K562 (cell line): ENCODE measurements at regions not wholly inside any gene's neighbourhood (a gene's known extent, or its start where the extent isn't known, plus 50 kb on each side); places are given as distances from the start of the nearest gene placed in this dataset.

Experiments used
- ATAC-seq: fragments of 200-7000 bp; cut with Tn5 transposase; 3 replicates; pipeline ENCODE4 v1.9.1; 2020; ENCODE audit warnings: moderate library complexity
- BruUV-seq: library from RNA; stranded (reverse); fragments of 400-500 nt; replicated peaks from 2 replicates; lab custom pipeline; 2021; lab: Mats Ljungman, UMichigan
- CTCF ChIA-PET: fragments of 300-600 bp; formaldehyde crosslinking; extraction: SDS; loops from one replicate; lab custom pipeline; 2021; ENCODE audit warnings: low intra/inter-chr PET ratio; lab: Yijun Ruan, JAX
- POLR2A ChIA-PET: fragments of 300-600, 350-650 bp; sonication (Branson Sonifier 250); formaldehyde crosslinking; extraction: SDS; loops from one replicate; lab custom pipeline; 2021; ENCODE audit warnings: antibody characterized with exemption, inconsistent platforms; lab: Yijun Ruan, JAX
- DNase-seq, 4 experiments: peaks; one replicate each; pipeline versions ENCODE4 v3.0.0 to v3.0.0-alpha.2; 2011 to 2018; ENCODE audit warnings: low spot score in 3 of 4, mixed read lengths in 3 of 4; ENCODE audit errors: extremely low read depth in 1 of 4
- FAIRE-seq: peaks from 2 replicates; lab custom pipeline; 2011; peaks lifted over from hg19 to GRCh38; lab: Jason Lieb, UNC
- H2AFZ ChIP-seq: 2 replicates; pipeline ENCODE4 v1.6.0; 2011; ENCODE audit warnings: low read depth, low read length, control low read depth, inconsistent platforms
- H3K27ac ChIP-seq: fragments of 200-600 bp; 3 replicates; pipeline ENCODE4 v1.8.0; 2011; ENCODE audit warnings: low read depth, mild to moderate bottlenecking, control low read depth, inconsistent platforms, low read length, moderate library complexity, mixed read lengths; ENCODE audit errors: extremely low read depth
- H3K27me3 ChIP-seq, 2 experiments: fragments of 300-600 bp in 1 of 2; 2 replicates in 1 of 2; 3 replicates in 1 of 2; pipeline versions ENCODE4 v1.6.0 to v1.8.0; 2011; ENCODE audit warnings: inconsistent platforms in 2 of 2, low read length in 2 of 2, mild to moderate bottlenecking in 1 of 2, mixed read lengths in 1 of 2, moderate library complexity in 1 of 2; ENCODE audit not compliant: control insufficient read depth in 2 of 2, insufficient read depth in 2 of 2
- H3K36me3 ChIP-seq: fragments of 300-600 bp; 3 replicates; pipeline ENCODE4 v1.8.0; 2011; ENCODE audit warnings: mild to moderate bottlenecking, low read length, inconsistent platforms; ENCODE audit not compliant: control insufficient read depth, insufficient read depth
- H3K4me1 ChIP-seq, 2 experiments: fragments of 200-600 bp in 1 of 2; replicated peaks in 1 of 2; 2 replicates in 1 of 2; 3 replicates in 1 of 2; pipeline versions ENCODE4 v1.5.1 to v1.8.0; 2011; ENCODE audit warnings: inconsistent platforms in 2 of 2, low read length in 2 of 2, mild to moderate bottlenecking in 1 of 2, mixed read lengths in 1 of 2, moderate library complexity in 1 of 2; ENCODE audit not compliant: control insufficient read depth in 2 of 2, insufficient read depth in 2 of 2
- H3K4me2 ChIP-seq: 2 replicates; pipeline ENCODE4 v1.6.1; 2011; ENCODE audit warnings: low read length, control low read depth, inconsistent platforms, mixed read lengths; ENCODE audit not compliant: insufficient read depth
- H3K4me3 ChIP-seq: fragments of 200-600 bp; sonication (generic), shearing (Covaris generic); 2 replicates; pipeline ENCODE4 v1.5.1; 2016; ENCODE audit warnings: control low read depth, inconsistent platforms
- H3K79me2 ChIP-seq: fragments of 200-600 bp; 3 replicates; pipeline ENCODE4 v1.8.0; 2011; ENCODE audit warnings: low read length, inconsistent platforms; ENCODE audit not compliant: control insufficient read depth, insufficient read depth
- H3K9ac ChIP-seq, 2 experiments: 2 replicates each; pipeline versions ENCODE4 v1.6.0 to v1.6.1; 2011; ENCODE audit warnings: low read depth in 2 of 2, low read length in 2 of 2, control low read depth in 1 of 2, inconsistent platforms in 1 of 2, mild to moderate bottlenecking in 1 of 2, mixed read lengths in 1 of 2; ENCODE audit not compliant: insufficient read depth in 1 of 2
- H3K9me1 ChIP-seq: one replicate; pipeline ENCODE4 v1.6.0; 2011; ENCODE audit warnings: inconsistent platforms, mild to moderate bottlenecking, low read length, moderate library complexity; ENCODE audit not compliant: control insufficient read depth, insufficient read depth
- H3K9me3 ChIP-seq: replicated peaks from 2 replicates; pipeline ENCODE4 v1.5.1; 2011; ENCODE audit warnings: low read depth, low read length, inconsistent platforms; ENCODE audit not compliant: control insufficient read depth, insufficient read depth
- H4K20me1 ChIP-seq: replicated peaks from 2 replicates; pipeline ENCODE4 v1.6.1; 2011; ENCODE audit warnings: low read length, inconsistent platforms, mixed read lengths; ENCODE audit not compliant: control insufficient read depth, insufficient read depth
- SMAD1 ChIP-seq: fragments of 150-350 bp; IDR thresholded peaks from 2 replicates; pipeline ENCODE4 v1.6.1; 2014; ENCODE audit warnings: low read length, low read depth; ENCODE audit not compliant: partially characterized antibody
- SPI1 ChIP-seq: IDR thresholded peaks from 2 replicates; pipeline ENCODE4 v1.6.1; 2011; ENCODE audit warnings: low read depth, low read length, control low read depth, borderline replicate concordance
- TSHZ1 ChIP-seq: fragments of 250-450 bp; sonication (Bioruptor Pico); IDR thresholded peaks from 2 replicates; pipeline ENCODE4 v1.4.0; 2020; ENCODE audit warnings: mild to moderate bottlenecking, moderate library complexity
- ZNF41 ChIP-seq: fragments of 250-450 bp; sonication (Bioruptor Pico); conservative IDR thresholded peaks from 2 replicates; pipeline ENCODE4 v1.4.0; 2020; ENCODE audit warnings: mild to moderate bottlenecking
- ZNF707 ChIP-seq: fragments of 250-450 bp; sonication (Bioruptor Pico); conservative IDR thresholded peaks from 2 replicates; pipeline ENCODE4 v1.8.0; 2022; ENCODE audit warnings: inconsistent platforms, mild to moderate bottlenecking, moderate library complexity
- WGBS: fragments of 100-300 bp; shearing (Covaris generic); methylation state at CpG from one replicate; pipeline ENCODE4 v1.1.6; 2016; ENCODE audit warnings: low coverage, mixed read lengths; ENCODE audit not compliant: insufficient coverage; ENCODE audit errors: missing lambda C conversion rate; 5-methylcytosine and 5-hydroxymethylcytosine counted together
- in situ Hi-C: fragments of 300-500 bp; cut with MboI; formaldehyde crosslinking; loops from 4 replicates; pipeline ENCODE4 v1.15.0; 2018; ENCODE audit warnings: inconsistent platforms, mixed read lengths
- intact Hi-C: fragments of 100-400 bp; cut with micrococcal nuclease; formaldehyde crosslinking; loops from 2 replicates; pipeline ENCODE4 v1.14.2; 2022

GRCh38 chrX:128891554-128891953 lies 631.7 kb downstream of the SMARCA1 start:
- DNase-seq = no peak
- POLR2A ChIA-PET = no interaction called here
- no peaks in the 10 kb centered on the region for H3K9me1 ChIP-seq
- H4K20me1 ChIP-seq = no peaks in the 10 kb centered on the region
- FAIRE-seq = no peak
- no peak for ATAC-seq
- H3K4me1 ChIP-seq = no peaks in the 10 kb centered on the region
- H3K9ac ChIP-seq = no peak overlapping the region
- CTCF ChIA-PET = no interaction called here
- H3K79me2 ChIP-seq = no peaks in the 10 kb centered on the region
- no TSS peak for BruUV-seq
- no peaks in the 10 kb centered on the region for H3K27me3 ChIP-seq
- in situ Hi-C loops (no loop called here), intact Hi-C loops (no loop called here)
- H3K9me3 ChIP-seq = no peaks in the 10 kb centered on the region
- no peak overlapping the region for H3K27ac ChIP-seq
- no peak overlapping the region for H2AFZ ChIP-seq
- no peak overlapping the region for H3K4me3 ChIP-seq
- no peak overlapping the region for H3K4me2 ChIP-seq
- TF ChIP-seq ZNF707 (CRISPR knock-in tag) (no peak), SPI1 (0 out of 2 replicates have a peak, but pooled peaks have one; percentile 3)
- WGBS = 0% methylated on average over 6 of the region's 7 CpGs
- H3K36me3 ChIP-seq = no peaks in the 10 kb centered on the region

- TF ChIP-seq TSHZ1 (CRISPR knock-in tag) (no peak), SMAD1 (no peak), ZNF41 (CRISPR knock-in tag) (no peak)
- TF ChIP-seq, all 486 proteins: peak for 0
- H3K9me3 ChIP-seq = no peaks in the 10 kb centered on the region
- H3K4me1 ChIP-seq = no peaks in the 10 kb centered on the region
- no peak overlapping the region for H2AFZ ChIP-seq
- no peak for DNase-seq
- no peaks in the 10 kb centered on the region for H3K27me3 ChIP-seq
- 0% methylated on average over 2 of the region's 2 CpGs for WGBS
- intact Hi-C loops = no loop called here
- in situ Hi-C loops = no loop called here
- no peak for ATAC-seq
- H3K27ac ChIP-seq = no peak overlapping the region
- H3K79me2 ChIP-seq = no peaks in the 10 kb centered on the region
- no peaks in the 10 kb centered on the region for H3K9me1 ChIP-seq
- no peak overlapping the region for H3K4me2 ChIP-seq
- BruUV-seq = no TSS peak
- no peak overlapping the region for H3K4me3 ChIP-seq
- CTCF ChIA-PET = no interaction called here
- no peak overlapping the region for H3K9ac ChIP-seq
- POLR2A ChIA-PET = no interaction called here
- no peak for FAIRE-seq
- no peaks in the 10 kb centered on the region for H4K20me1 ChIP-seq
- H3K36me3 ChIP-seq = no peaks in the 10 kb centered on the region
Observed at GRCh38 chrX:128884430-128884829, 638.9 kb downstream of the SMARCA1 start.
